Keratinocyte (primary cell): ENCODE measurements at regions not wholly inside any gene's neighbourhood (a gene's known extent, or its start where the extent isn't known, plus 50 kb on each side); places are given as distances from the start of the nearest gene placed in this dataset.

Experiments
- DNase-seq: peaks from one replicate; pipeline ENCODE4 v3.0.0-alpha.2; 2011; ENCODE audit warnings: low read depth, missing footprints, low spot score
- FAIRE-seq: peaks from 2 replicates; lab custom pipeline; 2011; peaks lifted over from hg19 to GRCh38; lab: Jason Lieb, UNC
- H2AFZ ChIP-seq: 2 replicates; pipeline ENCODE4 v1.6.0; 2012; ENCODE audit warnings: low read length, control low read depth, inconsistent platforms; ENCODE audit not compliant: control insufficient read depth
- H3K27ac ChIP-seq: 2 replicates; pipeline ENCODE4 v1.5.1; 2011; ENCODE audit warnings: low read length; ENCODE audit not compliant: control insufficient read depth, insufficient read depth
- H3K27me3 ChIP-seq: 3 replicates; pipeline ENCODE4 v1.6.0; 2011; ENCODE audit warnings: low read length; ENCODE audit not compliant: control insufficient read depth, insufficient read depth; ENCODE audit errors: extremely low read depth
- H3K36me3 ChIP-seq, 2 experiments: 2 replicates in 1 of 2; 3 replicates in 1 of 2; pipeline ENCODE4 v1.5.1; 2011; ENCODE audit warnings: low read length in 2 of 2, mild to moderate bottlenecking in 1 of 2; ENCODE audit not compliant: control insufficient read depth in 2 of 2, insufficient read depth in 2 of 2; ENCODE audit errors: extremely low read depth in 1 of 2
- H3K4me1 ChIP-seq: 3 replicates; pipeline ENCODE4 v1.5.1; 2011; ENCODE audit warnings: low read length; ENCODE audit not compliant: control insufficient read depth, insufficient read depth; ENCODE audit errors: extremely low read depth
- H3K4me2 ChIP-seq: 3 replicates; pipeline ENCODE4 v1.6.0; 2011; ENCODE audit warnings: low read depth, low read length; ENCODE audit not compliant: control insufficient read depth, insufficient read depth; ENCODE audit errors: extremely low read depth
- H3K4me3 ChIP-seq, 3 experiments: fragments of 200-600 bp in 1 of 3; sonication (generic) in 1 of 3; 2 replicates in 2 of 3; 3 replicates in 1 of 3; pipeline ENCODE4 v1.5.1; 2011 to 2016; ENCODE audit warnings: low read length in 3 of 3, mild to moderate bottlenecking in 3 of 3, control low read depth in 2 of 3, inconsistent platforms in 1 of 3, low read depth in 1 of 3, mixed read lengths in 1 of 3, mixed run types in 1 of 3, moderate library complexity in 1 of 3; ENCODE audit not compliant: control insufficient read depth in 2 of 3, insufficient read depth in 2 of 3; ENCODE audit errors: extremely low read depth in 1 of 3
- H3K79me2 ChIP-seq: 2 replicates; pipeline ENCODE4 v1.6.0; 2012; ENCODE audit warnings: low read length; ENCODE audit not compliant: control insufficient read depth, insufficient read depth
- H3K9ac ChIP-seq: 3 replicates; pipeline ENCODE4 v1.6.0; 2011; ENCODE audit warnings: low read length; ENCODE audit not compliant: control insufficient read depth, insufficient read depth; ENCODE audit errors: extremely low read depth
- H3K9me1 ChIP-seq: 3 replicates; pipeline ENCODE4 v1.6.0; 2011; ENCODE audit warnings: low read length; ENCODE audit not compliant: control insufficient read depth, insufficient read depth; ENCODE audit errors: extremely low read depth
- H3K9me3 ChIP-seq: 2 replicates; pipeline ENCODE4 v1.5.1; 2012; ENCODE audit warnings: low read depth, low read length; ENCODE audit not compliant: control insufficient read depth
- H4K20me1 ChIP-seq: 3 replicates; pipeline ENCODE4 v1.6.0; 2011; ENCODE audit warnings: low read length; ENCODE audit not compliant: control insufficient read depth, insufficient read depth; ENCODE audit errors: extremely low read depth
- EZH2 ChIP-seq: IDR thresholded peaks from one replicate; pipeline ENCODE4 v1.6.1; 2012; ENCODE audit warnings: inconsistent platforms, mild to moderate bottlenecking, low read length, moderate library complexity
- dilution Hi-C: fragments of 300-500 bp; cut with MboI; formaldehyde crosslinking; loops from one replicate; pipeline ENCODE4 v1.7.0; 2020; ENCODE audit warnings: low sequenced_read_pairs; ENCODE audit not compliant: extremely low pct_ligation_motif_present
- TF ChIP-seq, protein P1 (sequence below), 3 experiments: IDR thresholded peaks in 1 of 3; conservative IDR thresholded peaks in 1 of 3; optimal IDR thresholded peaks in 1 of 3; 2 replicates in 2 of 3; 3 replicates in 1 of 3; pipeline versions ENCODE3 to v1.5.1; 2011; ENCODE audit warnings: low read length in 3 of 3, mild to moderate bottlenecking in 3 of 3, moderate library complexity in 2 of 3, control low read depth in 1 of 3, inconsistent platforms in 1 of 3; ENCODE audit not compliant: insufficient read depth in 2 of 3; ENCODE audit errors: extremely low read depth in 1 of 3

DNA sequence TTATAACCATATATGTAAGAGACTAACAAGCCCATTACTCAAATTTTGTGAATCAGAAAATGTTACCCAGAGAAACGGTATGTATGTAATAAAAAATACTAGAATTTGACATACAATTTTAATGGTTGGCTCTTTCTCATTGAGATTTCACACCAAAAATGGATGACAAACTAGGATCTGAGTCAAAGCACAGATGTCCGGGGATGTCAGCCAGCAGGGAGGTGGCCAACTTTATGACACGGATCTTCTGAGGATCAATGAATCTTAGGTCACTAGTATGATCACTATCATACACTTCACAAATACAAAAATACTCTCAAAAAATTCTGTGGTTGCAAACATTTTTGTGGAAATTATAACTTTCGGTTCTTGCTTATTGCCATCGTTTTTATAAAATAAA is 173.5 kb upstream of the NFE2L3 start:
- dilution Hi-C loops, result no loop called here
- TF ChIP-seq EZH2, result no peak
- TF ChIP-seq, protein P1, sequence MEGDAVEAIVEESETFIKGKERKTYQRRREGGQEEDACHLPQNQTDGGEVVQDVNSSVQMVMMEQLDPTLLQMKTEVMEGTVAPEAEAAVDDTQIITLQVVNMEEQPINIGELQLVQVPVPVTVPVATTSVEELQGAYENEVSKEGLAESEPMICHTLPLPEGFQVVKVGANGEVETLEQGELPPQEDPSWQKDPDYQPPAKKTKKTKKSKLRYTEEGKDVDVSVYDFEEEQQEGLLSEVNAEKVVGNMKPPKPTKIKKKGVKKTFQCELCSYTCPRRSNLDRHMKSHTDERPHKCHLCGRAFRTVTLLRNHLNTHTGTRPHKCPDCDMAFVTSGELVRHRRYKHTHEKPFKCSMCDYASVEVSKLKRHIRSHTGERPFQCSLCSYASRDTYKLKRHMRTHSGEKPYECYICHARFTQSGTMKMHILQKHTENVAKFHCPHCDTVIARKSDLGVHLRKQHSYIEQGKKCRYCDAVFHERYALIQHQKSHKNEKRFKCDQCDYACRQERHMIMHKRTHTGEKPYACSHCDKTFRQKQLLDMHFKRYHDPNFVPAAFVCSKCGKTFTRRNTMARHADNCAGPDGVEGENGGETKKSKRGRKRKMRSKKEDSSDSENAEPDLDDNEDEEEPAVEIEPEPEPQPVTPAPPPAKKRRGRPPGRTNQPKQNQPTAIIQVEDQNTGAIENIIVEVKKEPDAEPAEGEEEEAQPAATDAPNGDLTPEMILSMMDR (optimal IDR thresholded peaks at IDR 0.05 in 1 of 3, IDR thresholded peaks at IDR 0.05 in 1 of 3, conservative IDR thresholded peaks at IDR 0.05 in 1 of 3; ENCODE audit: extremely low read depth in 1 of 3, insufficient read depth in 2 of 3, low read length in 3 of 3), result no peak
- no peak overlapping the region for H3K9ac ChIP-seq
- H3K4me2 ChIP-seq, result no peak overlapping the region
- no peaks in the 10 kb centered on the region for H3K4me1 ChIP-seq
- no peaks in the 10 kb centered on the region for H3K36me3 ChIP-seq
- H3K4me3 ChIP-seq, result no peak overlapping the region
- H2AFZ ChIP-seq, result no peak overlapping the region
- H3K9me1 ChIP-seq, result no peaks in the 10 kb centered on the region
- no peaks in the 10 kb centered on the region for H3K9me3 ChIP-seq
- no peaks in the 10 kb centered on the region for H3K27me3 ChIP-seq
- H3K79me2 ChIP-seq, result no peaks in the 10 kb centered on the region
- no peak for FAIRE-seq
- no peaks in the 10 kb centered on the region for H4K20me1 ChIP-seq
- H3K27ac ChIP-seq, result no peak overlapping the region
- DNase-seq, result no peak

DNA sequence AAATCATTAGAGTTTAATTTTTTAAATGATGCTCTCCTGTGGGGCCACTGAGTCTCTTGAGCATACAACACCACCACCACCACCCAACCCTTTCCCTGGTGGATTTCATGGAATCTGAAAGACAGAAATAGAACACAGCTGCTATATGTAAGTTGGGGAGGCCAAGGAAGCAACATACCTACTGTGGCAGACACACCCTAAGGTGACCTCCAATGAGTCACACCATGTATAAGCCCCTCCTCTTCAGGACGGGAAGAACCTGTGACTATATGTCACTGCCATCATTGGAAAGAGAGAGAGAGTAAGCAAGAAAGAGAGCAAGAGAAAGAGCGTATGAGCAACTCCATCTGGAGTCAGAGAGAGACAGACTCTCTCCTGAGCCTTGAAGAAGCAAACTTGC is 172.4 kb upstream of the NFE2L3 start:
- Histone ChIP-seq H4K20me1 (no peaks in the 10 kb centered on the region), H3K4me2 (no peak overlapping the region), H3K79me2 (no peaks in the 10 kb centered on the region), H3K4me1 (no peaks in the 10 kb centered on the region), H3K9me1 (no peaks in the 10 kb centered on the region), H3K27me3 (no peaks in the 10 kb centered on the region), H3K36me3 (no peaks in the 10 kb centered on the region), H2AFZ (no peak overlapping the region), H3K9me3 (no peaks in the 10 kb centered on the region), H3K27ac (no peak overlapping the region), H3K4me3 (no peak overlapping the region), H3K9ac (no peak overlapping the region)
- DNase-seq, result no peak
- dilution Hi-C loops, result no loop called here
- no peak for TF ChIP-seq EZH2
- TF ChIP-seq, protein P1 (optimal IDR thresholded peaks at IDR 0.05 in 1 of 3, IDR thresholded peaks at IDR 0.05 in 1 of 3, conservative IDR thresholded peaks at IDR 0.05 in 1 of 3; ENCODE audit: extremely low read depth in 1 of 3, insufficient read depth in 2 of 3, low read length in 3 of 3), result no peak
- FAIRE-seq, result no peak
